Immature natural killer cell (primary cell): ENCODE measurements at regions not wholly inside any gene's neighbourhood (a gene's known extent, or its start where the extent isn't known, plus 50 kb on each side); places are given as distances from the start of the nearest gene placed in this dataset.

Experiments
- DNase-seq, 3 donors: peaks; one replicate each; pipeline ENCODE4 v3.0.0; 2022; ENCODE audit warnings: mixed read lengths in 1 of 3
- H3K27ac Mint-ChIP-seq, 6 donors: one replicate each; pipeline ENCODE4 v1.8.0; 2020; ENCODE audit warnings: mixed read lengths in 6 of 6, mild to moderate bottlenecking in 5 of 6, inconsistent platforms in 4 of 6, moderate library complexity in 3 of 6
- H3K27me3 Mint-ChIP-seq, 3 donors: one replicate each; pipeline ENCODE4 v1.8.0; 2020 to 2021; ENCODE audit warnings: low read depth in 3 of 3, mild to moderate bottlenecking in 3 of 3, mixed read lengths in 3 of 3, moderate library complexity in 3 of 3, inconsistent platforms in 1 of 3
- H3K36me3 Mint-ChIP-seq, 3 donors: one replicate each; pipeline ENCODE4 v1.8.0; 2020; ENCODE audit warnings: mixed read lengths in 3 of 3, inconsistent platforms in 2 of 3, mild to moderate bottlenecking in 2 of 3
- H3K4me1 Mint-ChIP-seq, 2 donors: one replicate each; pipeline ENCODE4 v1.8.0; 2020; ENCODE audit warnings: inconsistent platforms in 2 of 2, mild to moderate bottlenecking in 2 of 2, mixed read lengths in 2 of 2, moderate library complexity in 1 of 2
- H3K4me3 Mint-ChIP-seq, 5 donors: one replicate each; pipeline ENCODE4 v1.8.0; 2020; ENCODE audit warnings: mild to moderate bottlenecking in 5 of 5, mixed read lengths in 5 of 5, inconsistent platforms in 3 of 5, moderate library complexity in 3 of 5
- H3K9me3 Mint-ChIP-seq, 6 donors: one replicate each; pipeline ENCODE4 v1.8.0; 2020; ENCODE audit warnings: mild to moderate bottlenecking in 6 of 6, mixed read lengths in 6 of 6, inconsistent platforms in 4 of 6, moderate library complexity in 3 of 6

GRCh38 chr12:125243811-125244210 lies 178.6 kb downstream of the AACS start:
- Mint-ChIP-seq H3K4me3 (no peak overlapping the region), H3K36me3 (no peaks in the 10 kb centered on the region), H3K27ac (no peak overlapping the region), H3K27me3 (peaks cover 0 to 17% (median 8%) of the 10 kb centered on the region in 3 donors), H3K4me1 (no peaks in the 10 kb centered on the region), H3K9me3 (no peaks in the 10 kb centered on the region)
- DNase-seq: no peak

GRCh38 chr12:125244338-125244737 lies 179.1 kb downstream of the AACS start:
- no peaks in the 10 kb centered on the region for H3K4me1 Mint-ChIP-seq
- H3K4me3 Mint-ChIP-seq: no peak overlapping the region
- no peak for DNase-seq
- no peaks in the 10 kb centered on the region for H3K36me3 Mint-ChIP-seq
- H3K9me3 Mint-ChIP-seq: no peaks in the 10 kb centered on the region
- no peak overlapping the region for H3K27ac Mint-ChIP-seq
- H3K27me3 Mint-ChIP-seq: peaks cover 0 to 17% (median 8%) of the 10 kb centered on the region in 3 donors

GRCh38 chr12:125245581-125246557 lies 180.6 kb downstream of the AACS start:
- Mint-ChIP-seq H3K9me3 (no peaks in the 10 kb centered on the region), H3K27me3 (peaks cover 0 to 9% (median 5%) of the 10 kb centered on the region in 3 donors), H3K4me3 (no peak overlapping the region), H3K36me3 (no peaks in the 10 kb centered on the region), H3K27ac (no peak overlapping the region), H3K4me1 (no peaks in the 10 kb centered on the region)
- no peak for DNase-seq

- Mint-ChIP-seq H3K4me3 (no peak overlapping the region), H3K27me3 (peaks cover 0 to 9% (median 5%) of the 10 kb centered on the region in 3 donors), H3K36me3 (no peaks in the 10 kb centered on the region), H3K27ac (no peak overlapping the region), H3K9me3 (no peaks in the 10 kb centered on the region), H3K4me1 (no peaks in the 10 kb centered on the region)
- DNase-seq: no peak
These were observed 182.2 kb downstream of the AACS start for GRCh38 chr12:125247477-125247876.

GRCh38 chr12:125249066-125249824 lies 184.0 kb downstream of the AACS start:
- Mint-ChIP-seq H3K4me1 (no peaks in the 10 kb centered on the region), H3K36me3 (no peaks in the 10 kb centered on the region), H3K27ac (no peak overlapping the region), H3K27me3 (peaks cover 1 to 13% (median 1%) of the 10 kb centered on the region in 3 donors), H3K9me3 (no peaks in the 10 kb centered on the region), H3K4me3 (no peak overlapping the region)
- DNase-seq: no peak

GRCh38 chr12:125249932-125250331 lies 184.7 kb downstream of the AACS start:
- no peak for DNase-seq
- Mint-ChIP-seq H3K4me1 (no peaks in the 10 kb centered on the region), H3K4me3 (no peak overlapping the region), H3K27ac (no peak overlapping the region), H3K27me3 (peaks cover 0 to 11% (median 1%) of the 10 kb centered on the region in 3 donors), H3K36me3 (no peaks in the 10 kb centered on the region), H3K9me3 (no peaks in the 10 kb centered on the region)

GRCh38 chr12:125254236-125254635 lies 189.0 kb downstream of the AACS start:
- DNase-seq: no peak
- no peak overlapping the region for H3K4me3 Mint-ChIP-seq
- peaks cover 0 to 7% (median 1%) of the 10 kb centered on the region in 3 donors for H3K27me3 Mint-ChIP-seq
- no peaks in the 10 kb centered on the region for H3K4me1 Mint-ChIP-seq
- H3K36me3 Mint-ChIP-seq: no peaks in the 10 kb centered on the region
- no peaks in the 10 kb centered on the region for H3K9me3 Mint-ChIP-seq
- H3K27ac Mint-ChIP-seq: no peak overlapping the region

- Mint-ChIP-seq H3K36me3 (no peaks in the 10 kb centered on the region), H3K4me3 (no peak overlapping the region), H3K4me1 (no peaks in the 10 kb centered on the region), H3K27ac (no peak overlapping the region), H3K27me3 (peaks cover 0 to 7% (median 1%) of the 10 kb centered on the region in 3 donors), H3K9me3 (no peaks in the 10 kb centered on the region)
- DNase-seq: no peak
These were observed 189.6 kb downstream of the AACS start for GRCh38 chr12:125254856-125255255.

GRCh38 chr12:125255935-125256633 lies 190.8 kb downstream of the AACS start:
- Mint-ChIP-seq H3K4me1 (no peaks in the 10 kb centered on the region), H3K36me3 (no peaks in the 10 kb centered on the region), H3K27me3 (peaks cover 0 to 7% (median 1%) of the 10 kb centered on the region in 3 donors), H3K9me3 (no peaks in the 10 kb centered on the region), H3K27ac (no peak overlapping the region), H3K4me3 (no peak overlapping the region)
- DNase-seq: no peak

GRCh38 chr12:125256634-125256936 lies 191.3 kb downstream of the AACS start:
- H3K36me3 Mint-ChIP-seq: no peaks in the 10 kb centered on the region
- DNase-seq: no peak
- H3K27me3 Mint-ChIP-seq: peaks cover 0 to 7% (median 1%) of the 10 kb centered on the region in 3 donors
- no peaks in the 10 kb centered on the region for H3K4me1 Mint-ChIP-seq
- no peaks in the 10 kb centered on the region for H3K9me3 Mint-ChIP-seq
- no peak overlapping the region for H3K4me3 Mint-ChIP-seq
- no peak overlapping the region for H3K27ac Mint-ChIP-seq

- peaks cover 0 to 1% (median 0%) of the 10 kb centered on the region in 3 donors for H3K27me3 Mint-ChIP-seq
- no peaks in the 10 kb centered on the region for H3K36me3 Mint-ChIP-seq
- H3K4me3 Mint-ChIP-seq: no peak overlapping the region
- H3K4me1 Mint-ChIP-seq: no peaks in the 10 kb centered on the region
- no peaks in the 10 kb centered on the region for H3K9me3 Mint-ChIP-seq
- no peak overlapping the region for H3K27ac Mint-ChIP-seq
- DNase-seq: no peak
These were observed 194.1 kb downstream of the AACS start for GRCh38 chr12:125259178-125259867.

GRCh38 chr12:125262851-125263250 lies 197.6 kb downstream of the AACS start:
- DNase-seq: no peak
- Mint-ChIP-seq H3K4me3 (no peak overlapping the region), H3K4me1 (no peaks in the 10 kb centered on the region), H3K27ac (no peak overlapping the region), H3K9me3 (no peaks in the 10 kb centered on the region), H3K27me3 (peaks cover 0 to 3% (median 1%) of the 10 kb centered on the region in 3 donors), H3K36me3 (no peaks in the 10 kb centered on the region)

- H3K36me3 Mint-ChIP-seq: no peaks in the 10 kb centered on the region
- H3K4me1 Mint-ChIP-seq: no peaks in the 10 kb centered on the region
- no peak overlapping the region for H3K4me3 Mint-ChIP-seq
- H3K9me3 Mint-ChIP-seq: no peaks in the 10 kb centered on the region
- H3K27me3 Mint-ChIP-seq: peaks cover 0 to 5% (median 3%) of the 10 kb centered on the region in 3 donors
- no peak for DNase-seq
- H3K27ac Mint-ChIP-seq: no peak overlapping the region
These were observed 198.2 kb downstream of the AACS start for GRCh38 chr12:125263385-125263784.
